ENCODE measurements at regions not wholly inside any gene's neighbourhood (a gene's known extent, or its start where the extent isn't known, plus 50 kb on each side); places are given as distances from the start of the nearest gene placed in this dataset.

GRCh38 chr1:29932626-29933025 lies 696.3 kb downstream of the PTPRU start:
- TF ChIP-seq POLR2A (IDR thresholded peaks at IDR 0.05; ENCODE audit: low read length) (no peak), GATA1 (IDR thresholded peaks at IDR 0.05; ENCODE audit: low read depth, low read length) (no peak)

Data from erythroblast (primary cell).